ENCODE measurements at regions not wholly inside any gene's neighbourhood (a gene's known extent, or its start where the extent isn't known, plus 50 kb on each side); places are given as distances from the start of the nearest gene placed in this dataset.

DNA sequence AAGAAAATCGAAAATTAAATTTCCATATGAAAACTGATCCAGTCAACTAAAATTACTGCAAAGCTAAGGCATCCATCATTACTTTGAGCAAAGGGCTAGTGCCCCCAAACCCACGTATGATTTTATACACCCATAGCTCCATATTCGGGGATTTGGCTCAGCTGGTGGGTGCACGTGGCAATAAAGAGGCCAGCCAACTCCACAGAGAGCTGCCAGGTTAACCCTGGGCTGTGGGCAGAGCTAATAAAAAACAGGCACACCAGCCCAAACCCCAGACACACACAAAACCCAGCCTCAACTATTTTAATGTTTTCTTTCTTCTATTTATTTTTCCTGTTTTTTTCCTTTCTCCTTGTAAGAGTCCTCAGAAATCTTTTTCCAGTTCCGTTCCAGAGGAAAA, 151.3 kb upstream of the SOX11 start:
- TF ChIP-seq POLR2A (IDR thresholded peaks at IDR 0.05; ENCODE audit: low read length), result no peak
- no peak for TF ChIP-seq GATA1 (IDR thresholded peaks at IDR 0.05; ENCODE audit: low read depth, low read length)
